NCI-H774 (cell line): ENCODE measurements at regions not wholly inside any gene's neighbourhood (a gene's known extent, or its start where the extent isn't known, plus 50 kb on each side); places are given as distances from the start of the nearest gene placed in this dataset.
"Not testable (repeated sequence)": the region's sequence is repeated elsewhere in the genome, so short reads cannot be mapped to it uniquely, and the experiment has no call there.

ENCODE experiments used
- DNase-seq: peaks from one replicate; lab custom pipeline; 2025; lab: John Stamatoyannopoulos, UW

DNA sequence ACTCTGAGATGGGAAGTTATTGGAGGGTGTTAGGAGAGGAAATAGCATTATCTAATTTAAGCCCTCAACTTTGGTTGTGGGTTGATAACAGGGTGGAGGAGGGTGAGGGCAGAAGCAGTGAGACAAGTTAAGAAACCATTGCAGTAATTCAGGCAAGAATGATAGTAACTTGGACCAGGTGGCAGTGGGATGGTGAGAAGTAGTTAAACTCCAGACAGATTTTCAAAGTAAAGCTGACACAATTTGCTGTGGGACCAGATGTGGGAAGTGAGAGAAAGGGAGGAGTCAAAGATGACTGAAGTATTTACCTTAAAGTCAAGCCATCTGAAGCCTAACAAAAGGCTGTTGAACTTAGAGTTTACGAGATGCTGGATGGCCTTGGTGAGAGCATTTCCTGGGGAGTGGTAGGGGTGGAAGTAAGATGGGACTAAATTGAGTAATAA is 163.2 kb upstream of the KLF7 start:
- DNase-seq, result no peak

- DNase-seq, result no peak
Measured at GRCh38 chr2:207330912-207331311, 165.2 kb upstream of the KLF7 start.

GRCh38 chr2:207331674-207332073 is 165.9 kb upstream of the KLF7 start:
- no peak for DNase-seq

- DNase-seq, result no peak
Measured at GRCh38 chr2:207332480-207333212, 166.9 kb upstream of the KLF7 start.

GRCh38 chr2:207333599-207334300 is 168.0 kb upstream of the KLF7 start:
- DNase-seq, result no peak

GRCh38 chr2:207334301-207334623 is 168.5 kb upstream of the KLF7 start:
- no peak for DNase-seq

DNA sequence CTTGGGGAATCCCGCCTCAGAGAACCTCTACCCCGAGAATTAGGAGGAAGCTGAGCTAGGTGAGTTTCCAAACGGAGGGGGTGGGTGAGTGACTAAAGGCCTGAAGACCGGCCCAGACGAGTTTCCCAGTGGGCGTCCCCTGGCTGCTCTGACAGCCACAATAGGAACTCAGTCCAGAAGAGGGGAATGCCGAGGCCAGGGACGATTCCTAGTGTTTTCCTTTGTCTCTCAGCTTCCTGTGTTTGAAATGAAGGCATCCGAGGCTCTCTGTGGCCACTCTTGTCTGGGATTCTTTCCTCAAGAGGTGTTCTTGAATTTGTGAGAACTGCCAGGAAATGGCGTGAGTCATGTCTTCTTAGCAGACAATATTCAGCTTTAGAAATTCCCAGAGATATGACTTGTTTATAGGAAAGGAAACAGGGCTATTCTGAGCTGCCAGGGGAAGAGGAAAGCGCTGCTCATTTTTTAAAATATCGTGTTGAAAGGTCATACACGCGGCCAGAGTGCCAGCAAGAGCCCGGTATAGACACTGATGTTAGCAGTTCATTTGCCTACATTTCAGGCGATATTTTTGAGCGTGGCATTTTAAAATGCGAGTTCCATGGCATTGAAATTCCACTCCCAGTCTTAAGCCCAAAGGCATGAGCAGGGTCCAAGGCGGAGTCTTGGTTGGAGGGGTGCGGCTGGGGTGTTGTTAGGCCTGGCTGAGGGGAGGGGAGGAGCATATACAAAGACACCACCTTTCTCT is 169.1 kb upstream of the KLF7 start:
- DNase-seq, result no peak

GRCh38 chr2:207337234-207338219 is 171.8 kb upstream of the KLF7 start:
- no peak for DNase-seq

DNA sequence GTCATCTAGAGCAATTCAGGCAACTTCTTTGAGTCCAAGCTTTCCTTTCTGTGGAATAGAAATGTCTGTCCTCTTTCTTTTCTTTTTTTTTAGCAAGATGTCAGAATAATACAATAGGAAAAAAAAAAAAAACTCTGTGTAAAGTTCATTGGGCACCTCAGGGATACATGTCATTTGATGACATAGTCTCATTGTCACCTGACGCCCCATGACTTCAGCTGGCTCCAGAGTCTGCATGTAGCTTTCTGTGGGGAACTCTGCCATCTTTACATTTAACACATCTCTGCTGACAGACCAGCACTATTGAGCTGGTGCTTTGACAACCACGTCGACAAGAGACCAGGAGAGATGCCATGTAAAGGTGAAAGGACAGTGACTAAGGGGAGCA is 172.5 kb upstream of the KLF7 start:
- no peak for DNase-seq

- no peak for DNase-seq
Measured at GRCh38 chr2:207338610-207339009, 172.9 kb upstream of the KLF7 start.

- DNase-seq, result no peak
Measured at GRCh38 chr2:207341112-207341750, 175.5 kb upstream of the KLF7 start.

- no peak for DNase-seq
Measured at GRCh38 chr2:207341804-207342203, 176.1 kb upstream of the KLF7 start.

DNA sequence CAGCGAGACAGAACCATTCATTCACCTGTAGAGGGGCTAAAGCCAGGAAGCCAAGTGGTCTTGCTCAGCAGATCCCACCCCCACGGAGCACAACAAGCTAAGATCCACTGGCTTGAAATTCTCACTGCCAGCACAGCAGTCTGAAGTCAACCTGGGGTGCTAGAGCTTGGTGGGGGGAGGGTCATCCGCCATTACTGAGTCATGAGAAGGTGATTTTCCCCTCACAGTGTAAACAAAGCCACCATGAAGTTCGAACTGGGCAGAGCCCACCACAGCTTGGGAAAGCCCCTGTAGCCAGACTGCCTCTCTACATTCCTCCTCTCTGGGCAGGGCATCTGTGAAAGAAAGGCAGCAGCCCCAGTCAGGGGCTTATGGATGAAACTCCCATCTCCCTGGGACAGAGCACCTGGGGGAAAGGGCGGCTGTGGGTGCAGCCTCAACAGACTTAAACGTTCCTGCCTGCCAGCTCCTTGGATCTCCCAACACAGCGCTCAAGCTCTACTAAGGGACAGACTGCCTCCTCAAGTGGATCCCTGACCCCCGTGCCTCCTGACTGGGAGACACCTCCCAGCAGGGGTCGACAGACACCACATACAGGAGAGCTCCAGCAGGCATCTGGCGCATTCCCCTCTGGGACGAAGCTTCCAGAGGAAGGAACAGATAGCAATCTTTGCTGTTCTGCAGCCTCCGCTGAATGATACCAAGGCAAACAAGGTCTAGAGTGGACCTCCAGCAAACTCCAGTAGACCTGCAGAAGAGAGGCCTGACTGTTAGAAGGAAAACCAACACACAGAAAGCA is 179.0 kb upstream of the KLF7 start:
- DNase-seq, result not testable (repeated sequence)

DNA sequence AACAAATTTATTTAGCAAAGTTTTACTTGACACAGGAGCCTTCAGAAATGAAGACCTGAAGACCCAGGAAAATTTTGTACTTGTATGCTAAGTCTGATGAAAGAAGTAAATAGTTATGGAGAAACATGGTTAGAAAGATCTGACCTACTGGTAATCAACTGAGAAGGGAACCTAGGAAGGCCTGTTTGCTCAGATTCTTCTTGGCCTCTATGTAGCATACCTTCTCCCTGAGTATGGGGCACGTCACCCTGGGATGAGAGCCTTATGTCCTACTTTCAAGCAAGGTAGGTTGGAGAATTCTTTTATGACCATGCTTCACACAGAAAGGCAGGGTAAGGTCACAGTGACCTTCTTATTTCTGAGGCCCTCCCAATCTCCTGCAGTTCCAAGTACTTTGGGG is 178.6 kb upstream of the CREB1 start:
- DNase-seq, result no peak

DNA sequence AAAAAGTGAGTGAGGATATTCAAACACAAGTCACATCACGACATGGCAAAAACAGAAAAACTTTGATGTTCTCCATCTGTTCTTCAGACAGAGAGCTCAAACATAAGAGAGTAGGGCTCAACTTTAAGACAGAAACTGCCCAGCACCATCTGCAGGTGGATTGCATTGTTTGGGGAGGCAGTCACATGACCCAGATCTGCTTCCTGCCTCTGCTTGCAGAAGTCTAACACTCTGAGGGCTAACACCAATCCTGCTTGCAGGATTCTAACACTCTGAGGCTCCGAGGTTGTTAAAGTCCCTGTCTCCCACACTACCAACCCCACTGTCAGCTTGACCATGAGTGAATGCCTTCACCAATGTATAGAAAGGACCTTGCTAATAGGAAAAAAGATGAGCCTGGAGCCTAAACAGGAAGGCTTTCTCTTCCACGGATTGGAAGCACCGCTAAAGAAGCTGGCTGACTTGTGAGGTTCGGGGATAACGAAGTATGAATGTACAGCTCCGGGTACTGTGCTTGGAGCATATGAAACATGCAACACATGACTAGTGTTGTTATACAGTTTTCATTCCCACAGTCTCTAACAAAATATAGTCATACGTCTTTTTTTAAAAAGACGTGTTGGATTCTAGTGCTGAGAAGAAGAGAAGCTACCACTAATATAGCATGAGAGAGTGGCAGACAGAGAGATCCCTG is 176.6 kb upstream of the CREB1 start:
- no peak for DNase-seq

DNA sequence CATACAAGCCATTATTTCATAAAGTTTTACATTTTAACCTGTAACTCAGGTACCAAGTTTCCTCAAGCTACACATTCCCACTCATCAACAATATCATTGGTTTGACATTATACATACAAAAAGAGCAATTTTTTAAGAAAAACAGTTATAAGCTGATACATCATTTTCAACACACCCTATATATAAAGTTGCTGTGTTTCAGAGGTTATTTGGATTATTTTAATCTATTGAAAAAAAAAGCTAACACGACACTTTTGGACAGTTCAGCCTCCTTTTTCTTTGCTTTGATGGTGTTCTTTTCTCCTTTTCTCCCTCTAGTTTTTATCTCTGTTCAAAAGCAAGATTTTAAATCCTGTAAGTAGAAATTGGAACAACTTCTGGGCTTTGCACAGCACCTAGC is 175.9 kb upstream of the CREB1 start:
- DNase-seq, result no peak

GRCh38 chr2:207354462-207354861 is 175.3 kb upstream of the CREB1 start:
- DNase-seq, result no peak

GRCh38 chr2:207356567-207356966 is 173.2 kb upstream of the CREB1 start:
- DNase-seq, result no peak

DNA sequence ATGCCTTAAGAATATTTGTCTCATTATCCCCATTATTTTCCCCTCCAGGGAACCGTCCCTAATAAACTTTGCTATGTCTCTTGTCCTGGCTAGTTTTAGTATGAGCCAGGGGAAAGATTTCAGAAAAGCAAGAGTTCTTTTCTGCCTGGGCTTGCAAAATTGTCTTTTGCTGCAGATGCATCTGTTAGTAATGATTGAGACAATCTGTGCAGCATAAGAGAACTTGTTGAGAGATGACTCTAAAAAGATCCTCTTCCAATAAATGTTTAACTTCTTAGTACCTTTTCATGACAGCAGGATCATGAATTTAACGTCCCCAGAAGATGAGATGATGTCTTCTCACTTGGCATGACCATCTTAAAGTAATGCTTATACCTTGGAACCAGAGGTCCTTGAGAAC is 172.5 kb upstream of the CREB1 start:
- DNase-seq, result no peak

DNA sequence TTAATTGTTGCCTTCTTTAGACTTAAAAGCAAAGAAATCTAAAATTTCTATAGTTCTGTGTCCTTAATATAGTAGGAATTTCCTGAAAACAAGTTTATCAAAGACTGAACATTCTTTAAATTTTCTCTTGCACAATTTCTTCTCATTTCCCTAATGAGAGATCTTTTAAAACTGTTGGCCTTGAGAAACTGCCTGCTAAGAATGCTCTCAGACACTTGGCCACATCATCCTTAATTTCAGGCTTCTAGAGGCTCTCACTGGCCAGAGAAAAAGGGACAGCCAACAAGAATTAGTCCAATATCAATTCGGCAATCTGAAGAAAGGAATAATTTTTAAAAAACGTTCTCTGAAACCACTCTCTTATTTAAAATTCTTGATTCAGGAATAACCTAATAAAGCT is 167.0 kb upstream of the CREB1 start:
- no peak for DNase-seq
